Left ventricle myocardium inferior (tissue), 1 donor: ENCODE measurements at regions not wholly inside any gene's neighbourhood (a gene's known extent, or its start where the extent isn't known, plus 50 kb on each side); places are given as distances from the start of the nearest gene placed in this dataset.

Source experiments
- DNase-seq: peaks from one replicate; pipeline ENCODE4 v3.0.0-alpha.2; 2020
- H3K27ac ChIP-seq: fragments of 200-600 bp; replicated peaks from 2 replicates; pipeline ENCODE4 v1.8.0; 2021
- H3K27me3 ChIP-seq: fragments of 200-600 bp; 2 replicates; pipeline ENCODE4 v1.8.0; 2021; ENCODE audit warnings: low read depth
- H3K36me3 ChIP-seq: fragments of 200-600 bp; 2 replicates; pipeline ENCODE4 v1.8.0; 2021
- H3K4me1 ChIP-seq: fragments of 200-600 bp; 2 replicates; pipeline ENCODE4 v1.8.0; 2021
- H3K4me3 ChIP-seq: fragments of 200-600 bp; 2 replicates; pipeline ENCODE4 v1.8.0; 2021; ENCODE audit warnings: mild to moderate bottlenecking, moderate library complexity
- H3K9me3 ChIP-seq: fragments of 200-600 bp; replicated peaks from 2 replicates; pipeline ENCODE4 v1.8.0; 2021
- intact Hi-C: fragments of 100-400 bp; cut with micrococcal nuclease; formaldehyde crosslinking; loops from one replicate; pipeline ENCODE4 v1.11.0; 2022
- TF ChIP-seq, protein P1 (sequence below): fragments of 200-600 bp; IDR thresholded peaks from 2 replicates; pipeline ENCODE4 v1.8.0; 2021; ENCODE audit warnings: antibody characterized with exemption, mild to moderate bottlenecking, borderline replicate concordance
- donor health status: DM: no; HTN: yes; CAD: no; lungs with severe emphysema.

GRCh38 chr4:187426511-187426910 is 569.1 kb upstream of the ZFP42 start:
- intact Hi-C loops, result no loop called here
- no peak overlapping the region for H3K27ac ChIP-seq
- H3K27me3 ChIP-seq, result no peaks in the 10 kb centered on the region
- no peak for DNase-seq
- TF ChIP-seq, protein P1, sequence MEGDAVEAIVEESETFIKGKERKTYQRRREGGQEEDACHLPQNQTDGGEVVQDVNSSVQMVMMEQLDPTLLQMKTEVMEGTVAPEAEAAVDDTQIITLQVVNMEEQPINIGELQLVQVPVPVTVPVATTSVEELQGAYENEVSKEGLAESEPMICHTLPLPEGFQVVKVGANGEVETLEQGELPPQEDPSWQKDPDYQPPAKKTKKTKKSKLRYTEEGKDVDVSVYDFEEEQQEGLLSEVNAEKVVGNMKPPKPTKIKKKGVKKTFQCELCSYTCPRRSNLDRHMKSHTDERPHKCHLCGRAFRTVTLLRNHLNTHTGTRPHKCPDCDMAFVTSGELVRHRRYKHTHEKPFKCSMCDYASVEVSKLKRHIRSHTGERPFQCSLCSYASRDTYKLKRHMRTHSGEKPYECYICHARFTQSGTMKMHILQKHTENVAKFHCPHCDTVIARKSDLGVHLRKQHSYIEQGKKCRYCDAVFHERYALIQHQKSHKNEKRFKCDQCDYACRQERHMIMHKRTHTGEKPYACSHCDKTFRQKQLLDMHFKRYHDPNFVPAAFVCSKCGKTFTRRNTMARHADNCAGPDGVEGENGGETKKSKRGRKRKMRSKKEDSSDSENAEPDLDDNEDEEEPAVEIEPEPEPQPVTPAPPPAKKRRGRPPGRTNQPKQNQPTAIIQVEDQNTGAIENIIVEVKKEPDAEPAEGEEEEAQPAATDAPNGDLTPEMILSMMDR, result no peak
- no peaks in the 10 kb centered on the region for H3K4me1 ChIP-seq
- no peaks in the 10 kb centered on the region for H3K9me3 ChIP-seq
- H3K4me3 ChIP-seq, result no peak overlapping the region
- no peaks in the 10 kb centered on the region for H3K36me3 ChIP-seq

GRCh38 chr4:187432310-187432709 is 563.3 kb upstream of the ZFP42 start:
- TF ChIP-seq, protein P1, result no peak

DNA sequence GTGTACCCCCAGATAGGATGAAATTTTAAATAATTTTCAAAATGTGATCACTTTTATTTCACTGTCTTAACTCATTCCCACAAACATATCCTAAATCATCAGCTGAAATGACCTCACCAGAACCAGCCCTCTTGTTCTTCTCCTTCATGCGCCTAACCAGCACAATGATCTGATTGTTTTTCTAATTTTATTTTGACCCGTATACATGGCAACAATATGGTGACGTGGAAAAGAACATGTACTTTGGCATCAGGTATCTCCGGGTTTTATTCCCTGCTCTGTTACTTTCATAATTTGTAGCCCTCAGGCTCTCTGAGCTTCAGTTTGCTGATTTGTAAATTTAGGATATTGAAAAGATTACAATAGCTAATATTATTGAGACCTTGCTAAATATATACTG is 562.4 kb upstream of the ZFP42 start:
- Histone ChIP-seq H3K27me3 (no peaks in the 10 kb centered on the region), H3K4me1 (no peaks in the 10 kb centered on the region), H3K4me3 (no peak overlapping the region), H3K36me3 (no peaks in the 10 kb centered on the region), H3K27ac (no peak overlapping the region), H3K9me3 (peaks cover 9% of the 10 kb centered on the region)
- DNase-seq, result no peak
- intact Hi-C loops, result no loop called here
- TF ChIP-seq, protein P1, result no peak

More at GRCh38 chr4:187432310-187432709, 563.3 kb upstream of the ZFP42 start:
- no peaks in the 10 kb centered on the region for H3K4me1 ChIP-seq
- peaks cover 1% of the 10 kb centered on the region for H3K9me3 ChIP-seq
- H3K27me3 ChIP-seq, result no peaks in the 10 kb centered on the region
- no peak for DNase-seq
- intact Hi-C loops, result no loop called here
- no peaks in the 10 kb centered on the region for H3K36me3 ChIP-seq
- no peak overlapping the region for H3K4me3 ChIP-seq
- H3K27ac ChIP-seq, result no peak overlapping the region

- Histone ChIP-seq H3K27me3 (no peaks in the 10 kb centered on the region), H3K4me1 (no peaks in the 10 kb centered on the region), H3K4me3 (no peak overlapping the region), H3K36me3 (no peaks in the 10 kb centered on the region), H3K27ac (no peak overlapping the region), H3K9me3 (peaks cover 14% of the 10 kb centered on the region)
- no peak for DNase-seq
- intact Hi-C loops, result no loop called here
- TF ChIP-seq, protein P1, result no peak
These were observed 559.3 kb upstream of the ZFP42 start for GRCh38 chr4:187436251-187436650.

GRCh38 chr4:187444061-187444460 is 551.5 kb upstream of the ZFP42 start:
- no peak overlapping the region for H3K4me3 ChIP-seq
- intact Hi-C loops, result no loop called here
- TF ChIP-seq, protein P1, result no peak

DNA sequence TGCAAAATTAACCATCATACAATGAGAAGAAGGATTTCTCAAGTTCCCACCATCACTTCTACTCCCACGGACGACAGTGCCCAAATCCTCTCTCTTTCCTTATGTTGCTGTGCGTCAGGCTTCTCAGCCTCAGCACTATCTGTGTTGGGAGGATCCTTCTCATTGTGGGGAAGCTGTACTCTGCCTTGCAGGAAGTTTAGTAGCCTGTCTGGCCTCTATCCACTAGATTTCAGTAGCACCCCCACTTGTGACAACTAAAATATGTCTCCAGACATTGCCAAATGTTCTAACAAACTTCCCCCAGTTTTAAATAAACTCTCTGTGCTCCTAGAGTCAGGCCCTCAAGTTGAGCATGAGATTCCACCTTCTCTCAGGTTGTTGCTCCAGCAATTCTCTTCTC is 545.9 kb upstream of the ZFP42 start:
- no peak overlapping the region for H3K27ac ChIP-seq
- no peaks in the 10 kb centered on the region for H3K9me3 ChIP-seq
- H3K4me3 ChIP-seq, result no peak overlapping the region
- intact Hi-C loops, result no loop called here
- no peaks in the 10 kb centered on the region for H3K27me3 ChIP-seq
- TF ChIP-seq, protein P1, result no peak
- no peaks in the 10 kb centered on the region for H3K36me3 ChIP-seq
- DNase-seq, result no peak
- no peaks in the 10 kb centered on the region for H3K4me1 ChIP-seq

More at GRCh38 chr4:187444061-187444460, 551.5 kb upstream of the ZFP42 start:
- Histone ChIP-seq H3K9me3 (no peaks in the 10 kb centered on the region), H3K4me1 (no peaks in the 10 kb centered on the region), H3K36me3 (no peaks in the 10 kb centered on the region), H3K27ac (no peak overlapping the region), H3K27me3 (no peaks in the 10 kb centered on the region)
- DNase-seq, result no peak
